Heart right ventricle (tissue), 16 donors: ENCODE measurements at regions not wholly inside any gene's neighbourhood (a gene's known extent, or its start where the extent isn't known, plus 50 kb on each side); places are given as distances from the start of the nearest gene placed in this dataset.

Experiments
- ATAC-seq, 8 donors: fragments of 200-7000 bp; cut with Tn5 transposase; one replicate each; pipeline ENCODE4 v1.9.1; 2020; ENCODE audit warnings: mild to moderate bottlenecking in 8 of 8, moderate library complexity in 8 of 8, moderate number of reproducible peaks in 1 of 8
- DNase-seq, 2 donors: peaks; one replicate each; pipeline ENCODE4 v3.0.0-alpha.2; 2020
- H3K27ac ChIP-seq, 10 donors: fragments of 200-600 bp; sonication (generic) in 2 of 10; one replicate each; pipeline versions ENCODE4 v1.5.0 to v1.8.0; 2020 to 2022; ENCODE audit warnings: mild to moderate bottlenecking in 3 of 10
- H3K27me3 ChIP-seq, 7 donors: fragments of 200-600 bp; one replicate each; pipeline ENCODE4 v1.8.0; 2021 to 2022; ENCODE audit warnings: mild to moderate bottlenecking in 2 of 7
- H3K36me3 ChIP-seq, 9 donors: fragments of 200-600 bp; sonication (generic) in 1 of 9; one replicate each; pipeline versions ENCODE4 v1.5.0 to v1.8.0; 2020 to 2022; ENCODE audit warnings: mild to moderate bottlenecking in 2 of 9
- H3K4me1 ChIP-seq, 9 donors: fragments of 200-600 bp; sonication (generic) in 1 of 9; one replicate each; pipeline versions ENCODE4 v1.5.0 to v1.8.0; 2020 to 2022; ENCODE audit warnings: mild to moderate bottlenecking in 4 of 9
- H3K4me3 ChIP-seq, 10 donors: fragments of 200-600 bp; sonication (generic) in 2 of 10; one replicate each; pipeline versions ENCODE4 v1.5.0 to v1.8.0; 2020 to 2022; ENCODE audit warnings: mild to moderate bottlenecking in 7 of 10, moderate library complexity in 2 of 10
- H3K9me3 ChIP-seq, 11 donors: fragments of 200-600 bp in 10 of 11; sonication (generic) in 2 of 11; one replicate each; pipeline versions ENCODE4 v1.5.0 to v1.8.0; 2013 to 2022; ENCODE audit warnings: mild to moderate bottlenecking in 2 of 11, control low read depth in 1 of 11, moderate library complexity in 1 of 11
- WGBS, 2 donors: extraction: QIAGEN DNeasy Blood & Tissue Kit; methylation state at CpG; one replicate each; pipeline ENCODE4 v1.1.7; 2013; ENCODE audit warnings: inconsistent platforms in 1 of 2; 5-methylcytosine and 5-hydroxymethylcytosine counted together
- intact Hi-C, 10 donors: fragments of 100-400 bp; cut with DNase I; formaldehyde crosslinking; loops; one replicate each; pipeline versions ENCODE4 v1.11.1 to v1.14.2; 2022
- TF ChIP-seq, protein P1 (sequence below), 9 donors: fragments of 200-600 bp; sonication (generic) in 2 of 9; IDR thresholded peaks; one replicate each; pipeline versions ENCODE4 v1.5.0 to v1.8.0; 2021 to 2022; ENCODE audit warnings: antibody characterized with exemption in 9 of 9, mild to moderate bottlenecking in 5 of 9, moderate library complexity in 1 of 9
- donor health status: Arrhythmogenic right ventricular cardiomyopathy.
- donor health status: ischemic (EF 13 %, LVEDD 7.1; RV severe dilation, severe dysfunction).
- donor health status: healthy with polysubstance abuse.
- donor health status: DM: no; HTN: yes; CAD: no.
- donor health status: DM: no; HTN: no; CAD: no.
- donor health status: ischemic (EF 25% LVEDD 6.9; RV normal size, moderate dysfunction).
- donor health status: ischemic (EF 25% LVEDD 5.7; RV mildly dilated, moderate dysfunction).
- donor health status: healthy.
- donor health status: DM: yes; HTN: yes; CAD: no.
- donor health status: Ischemic cardiomyopathy.
- donor health status: ischemic (EF 35%, LVEDD 5.7; RV mildly dilated, moderate dysfunction).
- donor health status: nonischemic (EF 11% LVEDD 7.7; RV severe dilation, severe dysfunction).
- donor health status: DM: yes; HTN: yes; CAD: no.
- donor health status: PGD.
- donor health status: ischemic (EF 29% LVEDD 5.4; RV normal size, mild dysfunction).
- donor health status: nonischemic (EF 23%, LVEDD 6.1; RV moderate dilation, normal function).

DNA sequence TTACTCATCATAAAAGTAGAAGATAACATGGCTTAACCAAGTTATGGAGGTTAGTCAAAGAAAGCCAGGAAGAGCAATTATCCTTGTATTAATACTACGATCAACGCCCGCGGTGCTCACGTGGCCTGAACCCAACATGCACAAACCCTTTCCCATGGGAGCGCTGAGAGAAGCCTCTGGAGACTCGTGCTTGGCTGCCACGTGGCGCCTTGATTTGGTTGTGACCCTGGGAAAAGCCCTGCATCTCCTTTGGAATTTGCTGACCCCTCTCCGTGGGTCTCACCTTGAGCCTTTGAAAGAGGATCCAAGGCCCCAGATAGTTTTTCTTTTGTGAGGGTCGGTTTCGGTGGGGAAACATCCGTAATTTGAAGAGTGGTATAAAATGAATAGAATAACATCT is 255.6 kb downstream of the DCDC2C start:
- TF ChIP-seq, protein P1, sequence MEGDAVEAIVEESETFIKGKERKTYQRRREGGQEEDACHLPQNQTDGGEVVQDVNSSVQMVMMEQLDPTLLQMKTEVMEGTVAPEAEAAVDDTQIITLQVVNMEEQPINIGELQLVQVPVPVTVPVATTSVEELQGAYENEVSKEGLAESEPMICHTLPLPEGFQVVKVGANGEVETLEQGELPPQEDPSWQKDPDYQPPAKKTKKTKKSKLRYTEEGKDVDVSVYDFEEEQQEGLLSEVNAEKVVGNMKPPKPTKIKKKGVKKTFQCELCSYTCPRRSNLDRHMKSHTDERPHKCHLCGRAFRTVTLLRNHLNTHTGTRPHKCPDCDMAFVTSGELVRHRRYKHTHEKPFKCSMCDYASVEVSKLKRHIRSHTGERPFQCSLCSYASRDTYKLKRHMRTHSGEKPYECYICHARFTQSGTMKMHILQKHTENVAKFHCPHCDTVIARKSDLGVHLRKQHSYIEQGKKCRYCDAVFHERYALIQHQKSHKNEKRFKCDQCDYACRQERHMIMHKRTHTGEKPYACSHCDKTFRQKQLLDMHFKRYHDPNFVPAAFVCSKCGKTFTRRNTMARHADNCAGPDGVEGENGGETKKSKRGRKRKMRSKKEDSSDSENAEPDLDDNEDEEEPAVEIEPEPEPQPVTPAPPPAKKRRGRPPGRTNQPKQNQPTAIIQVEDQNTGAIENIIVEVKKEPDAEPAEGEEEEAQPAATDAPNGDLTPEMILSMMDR (IDR thresholded peaks at IDR 0.05): no peak
- peaks cover 0 to 32% (median under 1%) of the 10 kb centered on the region in 7 donors for H3K27me3 ChIP-seq
- intact Hi-C loops: loop anchor here in 1 of 10 donors (10.0 kb wide), 1 partner anchor 1406 kb away; no protein-coding TSS in a partner anchor
- DNase-seq (no peak), ATAC-seq (no peak)
- no peak overlapping the region for H3K27ac ChIP-seq
- no peaks in the 10 kb centered on the region for H3K4me1 ChIP-seq
- H3K36me3 ChIP-seq: no peaks in the 10 kb centered on the region
- H3K9me3 ChIP-seq: no peaks in the 10 kb centered on the region
- WGBS, 2 donors: 53 to 55% methylated on average over 13 of the region's 13 CpGs
- no peak overlapping the region for H3K4me3 ChIP-seq

GRCh38 chr2:3959372-3959771 is 256.0 kb downstream of the DCDC2C start:
- TF ChIP-seq, protein P1 (IDR thresholded peaks at IDR 0.05): peak; percentile 63 to 82 (median 73)
- H3K4me1 ChIP-seq: no peaks in the 10 kb centered on the region
- intact Hi-C loops: loop anchor here in 1 of 10 donors (10.0 kb wide), 1 partner anchor 1405 kb away; no protein-coding TSS in a partner anchor
- no peak for ATAC-seq
- WGBS, 2 donors: 6 to 8% methylated on average over 2 of the region's 2 CpGs
- H3K27me3 ChIP-seq: peaks cover 0 to 36% (median 5%) of the 10 kb centered on the region in 7 donors
- no peak overlapping the region for H3K4me3 ChIP-seq
- H3K27ac ChIP-seq: no peak overlapping the region
- no peak for DNase-seq
- no peaks in the 10 kb centered on the region for H3K36me3 ChIP-seq
- H3K9me3 ChIP-seq: no peaks in the 10 kb centered on the region

- no peak for ATAC-seq
- intact Hi-C loops: no loop called here
- H3K4me1 ChIP-seq: no peaks in the 10 kb centered on the region
- H3K27me3 ChIP-seq: peaks cover 0 to 44% (median 12%) of the 10 kb centered on the region in 7 donors
- TF ChIP-seq, protein P1 (IDR thresholded peaks at IDR 0.05): no peak
- H3K4me3 ChIP-seq: no peak overlapping the region
- H3K36me3 ChIP-seq: no peaks in the 10 kb centered on the region
- no peaks in the 10 kb centered on the region for H3K9me3 ChIP-seq
- 66 to 68% methylated on average over 3 of the region's 3 CpGs for WGBS, 2 donors
- no peak overlapping the region for H3K27ac ChIP-seq
- DNase-seq: no peak
Measured at GRCh38 chr2:3960106-3960505, 256.7 kb downstream of the DCDC2C start.

DNA sequence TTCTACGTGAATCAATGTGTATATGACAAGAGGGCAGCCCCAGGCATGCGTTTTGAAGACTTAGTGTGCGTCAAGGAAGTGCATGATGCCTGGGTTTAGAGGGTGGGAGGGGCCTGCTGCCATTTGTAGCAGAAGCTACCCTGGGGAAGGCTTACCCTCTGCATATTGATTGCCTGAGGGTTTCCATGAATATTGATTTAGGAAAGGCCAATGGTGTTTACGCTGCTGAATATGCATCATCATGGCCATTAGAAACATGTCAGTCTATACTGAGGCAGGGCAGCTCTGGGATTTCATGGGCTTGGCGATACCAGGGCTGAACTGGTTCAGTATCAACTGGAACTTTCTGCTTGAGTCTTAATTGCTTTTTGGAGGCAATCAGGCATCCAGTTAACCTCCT is 259.3 kb downstream of the DCDC2C start:
- 85 to 86% methylated on average over 5 of the region's 5 CpGs for WGBS, 2 donors
- H3K4me1 ChIP-seq: no peaks in the 10 kb centered on the region
- TF ChIP-seq, protein P1 (IDR thresholded peaks at IDR 0.05): no peak
- H3K9me3 ChIP-seq: no peaks in the 10 kb centered on the region
- intact Hi-C loops: no loop called here
- no peak overlapping the region for H3K4me3 ChIP-seq
- no peak overlapping the region for H3K27ac ChIP-seq
- DNase-seq: no peak
- ATAC-seq: no peak
- H3K36me3 ChIP-seq: no peaks in the 10 kb centered on the region
- H3K27me3 ChIP-seq: peaks cover 0 to 60% (median 16%) of the 10 kb centered on the region in 7 donors
